Endodermal cell (in vitro differentiated cells): ENCODE measurements at regions not wholly inside any gene's neighbourhood (a gene's known extent, or its start where the extent isn't known, plus 50 kb on each side); places are given as distances from the start of the nearest gene placed in this dataset.

Experiments used
- DNase-seq: peaks from one replicate; pipeline ENCODE4 v3.0.0-alpha.2; 2017
- H3K27ac ChIP-seq: 2 replicates; pipeline ENCODE4 v1.5.1; 2013; ENCODE audit warnings: mild to moderate bottlenecking, low read depth, low read length, moderate library complexity
- H3K27me3 ChIP-seq: 2 replicates; pipeline ENCODE4 v1.6.1; 2013; ENCODE audit warnings: mild to moderate bottlenecking, low read length, moderate library complexity; ENCODE audit not compliant: insufficient read depth, control insufficient read depth, poor library complexity, severe bottlenecking
- H3K36me3 ChIP-seq: 2 replicates; pipeline ENCODE4 v1.7.0; 2013; ENCODE audit warnings: mild to moderate bottlenecking, low read length, moderate library complexity; ENCODE audit not compliant: control insufficient read depth, insufficient read depth
- H3K4me1 ChIP-seq: one replicate; pipeline ENCODE4 v1.7.0; 2013; ENCODE audit warnings: low read length; ENCODE audit not compliant: control insufficient read depth, insufficient read depth
- H3K4me3 ChIP-seq: 2 replicates; pipeline ENCODE4 v1.5.1; 2013; ENCODE audit warnings: mild to moderate bottlenecking, low read length, moderate library complexity
- H3K9ac ChIP-seq: 2 replicates; pipeline ENCODE4 v1.6.1; 2013; ENCODE audit warnings: mild to moderate bottlenecking, low read length, moderate library complexity; ENCODE audit not compliant: poor library complexity, severe bottlenecking; ENCODE audit errors: extremely low read depth
- H3K9me3 ChIP-seq: 2 replicates; pipeline ENCODE4 v1.6.1; 2013; ENCODE audit warnings: mild to moderate bottlenecking, low read length, moderate library complexity; ENCODE audit not compliant: control insufficient read depth
- H3K27ac Mint-ChIP-seq: 2 replicates; pipeline ENCODE4 v1.8.0; 2020; ENCODE audit warnings: mixed read lengths
- H3K27me3 Mint-ChIP-seq: 2 replicates; pipeline ENCODE4 v1.8.0; 2021; ENCODE audit warnings: mild to moderate bottlenecking, mixed read lengths; ENCODE audit not compliant: insufficient read depth
- H3K36me3 Mint-ChIP-seq: 2 replicates; pipeline ENCODE4 v1.8.0; 2020; ENCODE audit warnings: low read depth, mixed read lengths
- H3K4me1 Mint-ChIP-seq: 2 replicates; pipeline ENCODE4 v1.8.0; 2020; ENCODE audit warnings: mixed read lengths
- H3K4me3 Mint-ChIP-seq: 2 replicates; pipeline ENCODE4 v1.8.0; 2020; ENCODE audit warnings: mild to moderate bottlenecking, moderate library complexity, mixed read lengths
- H3K9me3 Mint-ChIP-seq: 2 replicates; pipeline ENCODE4 v1.8.0; 2020; ENCODE audit warnings: mild to moderate bottlenecking, mixed read lengths
- WGBS, 2 experiments: methylation state at CpG; one replicate each; pipeline versions ENCODE4 v1.1.5 to v1.1.7; 2013; ENCODE audit warnings: missing lambda C conversion rate in 2 of 2, mixed read lengths in 1 of 2; ENCODE audit not compliant: insufficient coverage in 1 of 2, insufficient read length in 1 of 2; 5-methylcytosine and 5-hydroxymethylcytosine counted together
- TF ChIP-seq, protein P1 (sequence below): fragments of 200-600 bp; sonication (generic); conservative IDR thresholded peaks from 2 replicates; pipeline ENCODE4 v1.5.0; 2021; ENCODE audit warnings: antibody characterized with exemption, mild to moderate bottlenecking

DNA sequence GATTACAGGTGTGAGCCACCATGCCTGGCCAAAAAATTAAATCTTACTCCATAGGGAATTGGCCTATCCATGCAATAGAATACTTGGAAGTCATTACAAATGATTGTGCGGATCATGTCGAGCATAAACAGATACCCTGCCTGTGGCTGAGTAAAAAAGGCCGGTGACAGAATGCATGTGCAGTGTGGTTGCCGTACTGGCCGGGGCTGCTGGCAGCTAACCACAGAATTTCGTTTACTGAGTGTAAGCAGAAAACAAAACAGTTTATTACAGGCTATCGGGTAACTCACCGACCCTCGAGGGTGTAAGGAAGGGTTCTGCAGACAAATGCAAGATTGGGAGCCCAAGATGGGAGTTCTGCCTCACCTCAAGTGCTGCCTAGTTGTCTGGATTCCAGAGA is 127.7 kb downstream of the ZIC5 start:
- Histone ChIP-seq H3K36me3 (no peaks in the 10 kb centered on the region), H3K9ac (no peak overlapping the region), H3K4me3 (no peak overlapping the region), H3K27ac (no peak overlapping the region), H3K4me1 (peaks cover 4% of the 10 kb centered on the region), H3K27me3 (no peaks in the 10 kb centered on the region), H3K9me3 (no peaks in the 10 kb centered on the region)
- Mint-ChIP-seq H3K27me3 (peaks cover 3% of the 10 kb centered on the region), H3K4me3 (no peak overlapping the region), H3K27ac (no peak overlapping the region), H3K9me3 (no peaks in the 10 kb centered on the region), H3K36me3 (peaks cover 2% of the 10 kb centered on the region), H3K4me1 (peaks cover 12% of the 10 kb centered on the region)
- TF ChIP-seq, protein P1, sequence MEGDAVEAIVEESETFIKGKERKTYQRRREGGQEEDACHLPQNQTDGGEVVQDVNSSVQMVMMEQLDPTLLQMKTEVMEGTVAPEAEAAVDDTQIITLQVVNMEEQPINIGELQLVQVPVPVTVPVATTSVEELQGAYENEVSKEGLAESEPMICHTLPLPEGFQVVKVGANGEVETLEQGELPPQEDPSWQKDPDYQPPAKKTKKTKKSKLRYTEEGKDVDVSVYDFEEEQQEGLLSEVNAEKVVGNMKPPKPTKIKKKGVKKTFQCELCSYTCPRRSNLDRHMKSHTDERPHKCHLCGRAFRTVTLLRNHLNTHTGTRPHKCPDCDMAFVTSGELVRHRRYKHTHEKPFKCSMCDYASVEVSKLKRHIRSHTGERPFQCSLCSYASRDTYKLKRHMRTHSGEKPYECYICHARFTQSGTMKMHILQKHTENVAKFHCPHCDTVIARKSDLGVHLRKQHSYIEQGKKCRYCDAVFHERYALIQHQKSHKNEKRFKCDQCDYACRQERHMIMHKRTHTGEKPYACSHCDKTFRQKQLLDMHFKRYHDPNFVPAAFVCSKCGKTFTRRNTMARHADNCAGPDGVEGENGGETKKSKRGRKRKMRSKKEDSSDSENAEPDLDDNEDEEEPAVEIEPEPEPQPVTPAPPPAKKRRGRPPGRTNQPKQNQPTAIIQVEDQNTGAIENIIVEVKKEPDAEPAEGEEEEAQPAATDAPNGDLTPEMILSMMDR, result no peak
- 90 to 94% methylated on average over 8 to 9 of the region's 9 CpGs for WGBS, 2 experiments
- no peak for DNase-seq

- no peak overlapping the region for H3K4me3 ChIP-seq
- TF ChIP-seq, protein P1, result no peak
- H3K36me3 ChIP-seq, result no peaks in the 10 kb centered on the region
- Mint-ChIP-seq H3K4me3 (no peak overlapping the region), H3K9me3 (no peaks in the 10 kb centered on the region), H3K27me3 (no peaks in the 10 kb centered on the region), H3K27ac (no peak overlapping the region), H3K4me1 (peaks cover 5% of the 10 kb centered on the region), H3K36me3 (peaks cover 2% of the 10 kb centered on the region)
- 94% methylated on average over 1 of the region's 1 CpG; no CpG with 5 or more reads in 1 of the 2 experiments for WGBS, 2 experiments
- H3K27me3 ChIP-seq, result no peaks in the 10 kb centered on the region
- peaks cover 1% of the 10 kb centered on the region for H3K4me1 ChIP-seq
- DNase-seq, result no peak
- H3K27ac ChIP-seq, result no peak overlapping the region
- no peak overlapping the region for H3K9ac ChIP-seq
- H3K9me3 ChIP-seq, result no peaks in the 10 kb centered on the region
These were observed 129.2 kb downstream of the ZIC5 start for GRCh38 chr13:99842405-99842804.

GRCh38 chr13:99836291-99836690 is 135.3 kb downstream of the ZIC5 start:
- 83 to 85% methylated on average over 2 to 3 of the region's 4 CpGs for WGBS, 2 experiments
- H3K36me3 ChIP-seq, result no peaks in the 10 kb centered on the region
- no peaks in the 10 kb centered on the region for H3K4me1 Mint-ChIP-seq

More at GRCh38 chr13:99836291-99836690, 135.3 kb downstream of the ZIC5 start:
- Histone ChIP-seq H3K27me3 (no peaks in the 10 kb centered on the region), H3K27ac (no peak overlapping the region), H3K4me3 (no peak overlapping the region), H3K9me3 (no peaks in the 10 kb centered on the region), H3K9ac (no peak overlapping the region), H3K4me1 (no peaks in the 10 kb centered on the region)
- TF ChIP-seq, protein P1, result no peak
- DNase-seq, result no peak
- no peaks in the 10 kb centered on the region for H3K27me3 Mint-ChIP-seq
- peaks cover 2% of the 10 kb centered on the region for H3K36me3 Mint-ChIP-seq
- H3K9me3 Mint-ChIP-seq, result no peaks in the 10 kb centered on the region
- H3K4me3 Mint-ChIP-seq, result no peak overlapping the region
- H3K27ac Mint-ChIP-seq, result no peak overlapping the region
